Epithelial cell of esophagus (primary cell): ENCODE measurements at regions not wholly inside any gene's neighbourhood (a gene's known extent, or its start where the extent isn't known, plus 50 kb on each side); places are given as distances from the start of the nearest gene placed in this dataset.

Source experiments
- DNase-seq: peaks from one replicate; pipeline ENCODE4 v3.0.0; 2010; ENCODE audit warnings: low read depth
- H3K4me3 ChIP-seq: 2 replicates; pipeline ENCODE4 v1.5.1; 2011; ENCODE audit warnings: mild to moderate bottlenecking, low read length, control low read depth
- TF ChIP-seq, protein P1 (sequence below): IDR thresholded peaks from 2 replicates; pipeline ENCODE4 v1.5.1; 2011; ENCODE audit warnings: low read depth, mild to moderate bottlenecking, low read length, control low read depth, inconsistent platforms; ENCODE audit not compliant: insufficient read depth; ENCODE audit errors: missing control alignments

DNA sequence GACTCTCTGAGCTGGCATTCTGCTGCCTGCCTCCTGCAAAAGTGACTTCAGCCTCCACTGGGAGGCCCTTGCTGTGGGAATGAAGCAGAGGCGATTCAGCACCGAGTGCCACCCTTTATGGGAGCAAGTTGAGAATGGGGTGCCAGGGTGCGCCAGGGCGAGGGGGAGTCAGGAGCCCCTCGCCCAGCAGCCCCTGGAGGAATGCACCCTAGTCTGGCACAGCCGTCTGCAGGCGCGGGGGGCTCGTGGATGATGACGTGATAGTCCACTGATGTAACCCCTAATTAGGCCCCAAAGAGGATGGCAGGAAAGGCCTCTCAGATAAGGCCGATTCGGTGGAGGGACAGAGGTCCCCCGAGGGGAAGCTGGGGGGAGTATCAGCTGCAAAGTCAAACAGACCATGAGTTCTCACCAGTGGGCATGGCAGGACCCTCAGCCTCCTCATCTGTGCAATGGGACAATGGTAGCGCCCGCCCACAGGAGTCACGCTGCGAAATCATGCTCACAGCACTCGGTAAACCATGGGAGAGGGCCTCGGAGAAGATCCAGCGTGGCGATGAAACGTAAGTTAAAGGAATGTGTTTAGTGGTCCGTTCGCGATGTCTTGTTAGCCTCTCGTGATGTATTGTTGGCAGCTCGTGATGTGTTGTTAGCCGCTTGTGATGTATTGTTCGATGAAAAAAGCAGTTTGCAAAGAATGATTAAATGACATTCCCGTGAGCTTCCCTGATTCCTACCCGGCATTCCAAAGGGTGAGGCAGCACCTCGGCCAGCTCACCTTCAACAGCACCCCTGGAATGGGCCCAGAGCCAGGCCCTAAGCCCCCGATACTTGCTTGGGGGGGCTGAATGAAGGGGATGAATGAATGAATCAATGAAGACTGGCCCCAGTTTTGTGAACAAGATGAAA lies 49.7 kb upstream of the NOTCH1 start:
- no peak overlapping the region for H3K4me3 ChIP-seq
- TF ChIP-seq, protein P1, sequence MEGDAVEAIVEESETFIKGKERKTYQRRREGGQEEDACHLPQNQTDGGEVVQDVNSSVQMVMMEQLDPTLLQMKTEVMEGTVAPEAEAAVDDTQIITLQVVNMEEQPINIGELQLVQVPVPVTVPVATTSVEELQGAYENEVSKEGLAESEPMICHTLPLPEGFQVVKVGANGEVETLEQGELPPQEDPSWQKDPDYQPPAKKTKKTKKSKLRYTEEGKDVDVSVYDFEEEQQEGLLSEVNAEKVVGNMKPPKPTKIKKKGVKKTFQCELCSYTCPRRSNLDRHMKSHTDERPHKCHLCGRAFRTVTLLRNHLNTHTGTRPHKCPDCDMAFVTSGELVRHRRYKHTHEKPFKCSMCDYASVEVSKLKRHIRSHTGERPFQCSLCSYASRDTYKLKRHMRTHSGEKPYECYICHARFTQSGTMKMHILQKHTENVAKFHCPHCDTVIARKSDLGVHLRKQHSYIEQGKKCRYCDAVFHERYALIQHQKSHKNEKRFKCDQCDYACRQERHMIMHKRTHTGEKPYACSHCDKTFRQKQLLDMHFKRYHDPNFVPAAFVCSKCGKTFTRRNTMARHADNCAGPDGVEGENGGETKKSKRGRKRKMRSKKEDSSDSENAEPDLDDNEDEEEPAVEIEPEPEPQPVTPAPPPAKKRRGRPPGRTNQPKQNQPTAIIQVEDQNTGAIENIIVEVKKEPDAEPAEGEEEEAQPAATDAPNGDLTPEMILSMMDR = no peak
- no peak for DNase-seq
